GM23248 (cell line): ENCODE measurements at regions not wholly inside any gene's neighbourhood (a gene's known extent, or its start where the extent isn't known, plus 50 kb on each side); places are given as distances from the start of the nearest gene placed in this dataset.
"Not testable (repeated sequence)": the region's sequence is repeated elsewhere in the genome, so short reads cannot be mapped to it uniquely, and the experiment has no call there.

Source experiments
- DNase-seq: peaks from one replicate; pipeline ENCODE4 v3.0.0-alpha.2; 2015
- H2AFZ ChIP-seq: fragments of 200-600 bp; sonication (generic); 2 replicates; pipeline ENCODE4 v1.6.1; 2016; ENCODE audit warnings: antibody characterized with exemption
- H3F3A ChIP-seq: fragments of 200-600 bp; sonication (generic); 2 replicates; pipeline ENCODE4 v1.6.1; 2016; ENCODE audit warnings: mild to moderate bottlenecking, antibody characterized with exemption, mixed run types; ENCODE audit not compliant: insufficient read depth
- H3K27ac ChIP-seq: fragments of 200-600 bp; sonication (generic); 2 replicates; pipeline ENCODE4 v1.5.1; 2016; ENCODE audit warnings: mild to moderate bottlenecking
- H3K27me3 ChIP-seq: fragments of 200-600 bp; sonication (generic); replicated peaks from 2 replicates; pipeline ENCODE4 v1.6.1; 2016; ENCODE audit warnings: mild to moderate bottlenecking; ENCODE audit not compliant: insufficient read depth
- H3K36me3 ChIP-seq: fragments of 200-600 bp; sonication (generic); 2 replicates; pipeline ENCODE4 v1.6.1; 2016; ENCODE audit warnings: low read depth, mild to moderate bottlenecking
- H3K4me1 ChIP-seq: fragments of 200-600 bp; sonication (generic); 2 replicates; pipeline ENCODE4 v1.6.1; 2016; ENCODE audit warnings: mild to moderate bottlenecking; ENCODE audit not compliant: insufficient read depth
- H3K4me2 ChIP-seq: fragments of 200-600 bp; sonication (generic); one replicate; pipeline ENCODE4 v1.6.1; 2016; ENCODE audit warnings: mild to moderate bottlenecking; ENCODE audit not compliant: unreplicated experiment
- H3K4me3 ChIP-seq: fragments of 200-600 bp; sonication (generic); 2 replicates; pipeline ENCODE4 v1.5.1; 2016; ENCODE audit warnings: mild to moderate bottlenecking
- H3K79me2 ChIP-seq: fragments of 200-600 bp; sonication (generic); 2 replicates; pipeline ENCODE4 v1.6.1; 2016; ENCODE audit warnings: mild to moderate bottlenecking; ENCODE audit not compliant: insufficient read depth
- H3K9ac ChIP-seq: fragments of 200-600 bp; sonication (generic); 2 replicates; pipeline ENCODE4 v1.6.1; 2016; ENCODE audit warnings: mild to moderate bottlenecking
- H3K9me2 ChIP-seq: fragments of 200-600 bp; sonication (generic); 2 replicates; pipeline ENCODE4 v1.6.1; 2016; ENCODE audit warnings: mixed run types, mild to moderate bottlenecking, moderate library complexity; ENCODE audit not compliant: insufficient read depth
- H3K9me3 ChIP-seq: fragments of 200-600 bp; sonication (generic); one replicate; pipeline ENCODE4 v1.6.1; 2017; ENCODE audit warnings: low read depth
- H4K20me1 ChIP-seq: fragments of 200-600 bp; sonication (generic); 2 replicates; pipeline ENCODE4 v1.6.0; 2016; ENCODE audit not compliant: insufficient read depth
- EZH2 ChIP-seq: fragments of 200-600 bp; sonication (generic); IDR thresholded peaks from 2 replicates; pipeline ENCODE4 v1.6.1; 2018; ENCODE audit warnings: antibody characterized with exemption, mild to moderate bottlenecking; ENCODE audit not compliant: insufficient read depth, poor library complexity, severe bottlenecking
- EZH2phosphoT487 ChIP-seq: fragments of 200-600 bp; sonication (generic); IDR thresholded peaks from 2 replicates; pipeline ENCODE4 v1.6.1; 2018; ENCODE audit warnings: antibody characterized with exemption, moderate library complexity, mild to moderate bottlenecking, low read depth; ENCODE audit not compliant: insufficient read depth
- WGBS, 2 experiments: methylation state at CpG; one replicate each; pipeline ENCODE4 v1.1.6; 2015 to 2017; ENCODE audit warnings: low lambda C conversion rate in 2 of 2, low coverage in 1 of 2; ENCODE audit errors: missing lambda C conversion rate in 2 of 2; 5-methylcytosine and 5-hydroxymethylcytosine counted together
- in situ Hi-C: fragments of 300-500 bp; cut with MboI; formaldehyde crosslinking; loops from 2 replicates; pipeline ENCODE4 v1.15.0; 2020

- no peaks in the 10 kb centered on the region for H3K36me3 ChIP-seq
- no peak overlapping the region for H3K9ac ChIP-seq
- 47 to 76% methylated on average over 2 of the region's 2 CpGs for WGBS, 2 experiments
- no peaks in the 10 kb centered on the region for H4K20me1 ChIP-seq
- H3K27me3 ChIP-seq = no peaks in the 10 kb centered on the region
- no peaks in the 10 kb centered on the region for H3K4me1 ChIP-seq
- no peaks in the 10 kb centered on the region for H3K9me2 ChIP-seq
- TF ChIP-seq EZH2 (no peak), EZH2phosphoT487 (no peak)
- no peak overlapping the region for H3K4me3 ChIP-seq
- no peak overlapping the region for H3K27ac ChIP-seq
- H3K79me2 ChIP-seq = no peaks in the 10 kb centered on the region
- no peaks in the 10 kb centered on the region for H3F3A ChIP-seq
- DNase-seq = no peak
- in situ Hi-C loops = no loop called here
- no peaks in the 10 kb centered on the region for H3K9me3 ChIP-seq
- no peak overlapping the region for H3K4me2 ChIP-seq
- H2AFZ ChIP-seq = no peak overlapping the region
Measured at GRCh38 chrX:40389555-40389954, 191.2 kb upstream of the ATP6AP2 start.

GRCh38 chrX:40388441-40388840 is 192.3 kb upstream of the ATP6AP2 start:
- no peaks in the 10 kb centered on the region for H3K4me1 ChIP-seq
- H3K4me2 ChIP-seq = no peak overlapping the region
- no peaks in the 10 kb centered on the region for H3F3A ChIP-seq
- H3K9me2 ChIP-seq = no peaks in the 10 kb centered on the region
- H3K27me3 ChIP-seq = no peaks in the 10 kb centered on the region
- no peaks in the 10 kb centered on the region for H3K9me3 ChIP-seq
- no peak overlapping the region for H3K27ac ChIP-seq
- no peaks in the 10 kb centered on the region for H4K20me1 ChIP-seq
- no peaks in the 10 kb centered on the region for H3K79me2 ChIP-seq
- H2AFZ ChIP-seq = no peak overlapping the region
- DNase-seq = no peak
- TF ChIP-seq EZH2 (no peak), EZH2phosphoT487 (no peak)
- WGBS, 2 experiments = 76 to 79% methylated on average over 5 of the region's 5 CpGs
- no peak overlapping the region for H3K9ac ChIP-seq
- H3K4me3 ChIP-seq = no peak overlapping the region
- in situ Hi-C loops = no loop called here
- H3K36me3 ChIP-seq = no peaks in the 10 kb centered on the region

GRCh38 chrX:40387869-40388268 is 192.9 kb upstream of the ATP6AP2 start:
- H3K27me3 ChIP-seq, H4K20me1 ChIP-seq, in situ Hi-C loops, H3K9ac ChIP-seq, H2AFZ ChIP-seq, DNase-seq, H3K4me2 ChIP-seq, H3K4me1 ChIP-seq, H3K79me2 ChIP-seq, H3K27ac ChIP-seq, H3K36me3 ChIP-seq, H3F3A ChIP-seq, H3K4me3 ChIP-seq, H3K9me2 ChIP-seq, H3K9me3 ChIP-seq: not testable (repeated sequence)
- 40 to 44% methylated on average over 7 to 9 of the region's 9 CpGs for WGBS, 2 experiments

GRCh38 chrX:40387311-40387710 is 193.5 kb upstream of the ATP6AP2 start:
- in situ Hi-C loops, H3K9ac ChIP-seq, H3K4me3 ChIP-seq, H4K20me1 ChIP-seq, H3F3A ChIP-seq, H3K27ac ChIP-seq, H3K27me3 ChIP-seq, H3K4me1 ChIP-seq, H3K36me3 ChIP-seq, H3K9me3 ChIP-seq, DNase-seq, H3K79me2 ChIP-seq, H3K4me2 ChIP-seq, H2AFZ ChIP-seq, H3K9me2 ChIP-seq: not testable (repeated sequence)
- 62 to 69% methylated on average over 6 to 7 of the region's 7 CpGs for WGBS, 2 experiments

GRCh38 chrX:40385682-40386081 is 195.1 kb upstream of the ATP6AP2 start:
- WGBS, 2 experiments = 25 to 47% methylated on average over 3 of the region's 3 CpGs

More at GRCh38 chrX:40385682-40386081, 195.1 kb upstream of the ATP6AP2 start:
- Histone ChIP-seq H3K4me1 (no peaks in the 10 kb centered on the region), H2AFZ (no peak overlapping the region), H3K4me3 (no peak overlapping the region), H3K9ac (no peak overlapping the region), H3K27ac (no peak overlapping the region), H3K9me2 (no peaks in the 10 kb centered on the region), H3K36me3 (no peaks in the 10 kb centered on the region), H3K27me3 (no peaks in the 10 kb centered on the region), H3K79me2 (no peaks in the 10 kb centered on the region), H3F3A (no peaks in the 10 kb centered on the region), H3K9me3 (no peaks in the 10 kb centered on the region), H3K4me2 (no peak overlapping the region), H4K20me1 (no peaks in the 10 kb centered on the region)
- no peak for TF ChIP-seq EZH2
- no peak for TF ChIP-seq EZH2phosphoT487
- DNase-seq = no peak
- in situ Hi-C loops = no loop called here
